Smooth muscle cell (in vitro differentiated cells): ENCODE measurements at regions not wholly inside any gene's neighbourhood (a gene's known extent, or its start where the extent isn't known, plus 50 kb on each side); places are given as distances from the start of the nearest gene placed in this dataset.

Experiments
- DNase-seq: peaks from one replicate; lab custom pipeline; 2025; ENCODE audit not compliant: unreplicated experiment; lab: John Stamatoyannopoulos, UW
- H2AFZ ChIP-seq: fragments of 200-600 bp; sonication (generic); 2 replicates; pipeline ENCODE4 v1.6.0; 2016; ENCODE audit warnings: antibody characterized with exemption, low read depth, mild to moderate bottlenecking
- H3F3A ChIP-seq: fragments of 200-600 bp; sonication (generic); 2 replicates; pipeline ENCODE4 v1.6.0; 2017; ENCODE audit warnings: antibody characterized with exemption, low read depth
- H3K27ac ChIP-seq: fragments of 200-600 bp; sonication (generic); 2 replicates; pipeline ENCODE4 v1.5.1; 2016; ENCODE audit warnings: low read depth, mild to moderate bottlenecking
- H3K27me3 ChIP-seq: fragments of 200-600 bp; sonication (generic); 2 replicates; pipeline ENCODE4 v1.6.1; 2016; ENCODE audit warnings: low read depth, mild to moderate bottlenecking
- H3K36me3 ChIP-seq: fragments of 200-600 bp; sonication (generic); 2 replicates; pipeline ENCODE4 v1.5.1; 2016; ENCODE audit warnings: low read depth
- H3K4me1 ChIP-seq: fragments of 200-600 bp; sonication (generic); 2 replicates; pipeline ENCODE4 v1.5.1; 2016; ENCODE audit warnings: low read depth
- H3K4me2 ChIP-seq: fragments of 200-600 bp; sonication (generic); 2 replicates; pipeline ENCODE4 v1.6.0; 2016; ENCODE audit warnings: mild to moderate bottlenecking
- H3K4me3 ChIP-seq: fragments of 200-600 bp; sonication (generic); 2 replicates; pipeline ENCODE4 v1.5.1; 2016; ENCODE audit warnings: mild to moderate bottlenecking
- H3K79me2 ChIP-seq: fragments of 200-600 bp; sonication (generic); 2 replicates; pipeline ENCODE4 v1.6.0; 2016; ENCODE audit warnings: low read depth, mild to moderate bottlenecking
- H3K9ac ChIP-seq: fragments of 200-600 bp; sonication (generic); 2 replicates; pipeline ENCODE4 v1.6.0; 2016; ENCODE audit warnings: low read depth
- H3K9me3 ChIP-seq: fragments of 200-600 bp; sonication (generic); replicated peaks from 2 replicates; pipeline ENCODE4 v1.5.1; 2016; ENCODE audit warnings: low read depth
- H4K20me1 ChIP-seq: fragments of 200-600 bp; sonication (generic); 2 replicates; pipeline ENCODE4 v1.6.0; 2016; ENCODE audit warnings: low read depth
- CTCF ChIP-seq: fragments of 200-600 bp; sonication (generic); IDR thresholded peaks from 2 replicates; pipeline ENCODE4 v1.5.1; 2017; ENCODE audit warnings: borderline replicate concordance, mild to moderate bottlenecking, antibody characterized with exemption; ENCODE audit not compliant: insufficient read depth, poor library complexity, severe bottlenecking
- WGBS: methylation state at CpG from one replicate; pipeline ENCODE4 v1.1.7; 2016; ENCODE audit warnings: low lambda C conversion rate; 5-methylcytosine and 5-hydroxymethylcytosine counted together

GRCh38 chr10:58937423-58937822, 239.0 kb upstream of the PHYHIPL start:
- Histone ChIP-seq H4K20me1 (no peaks in the 10 kb centered on the region), H2AFZ (no peak overlapping the region), H3K79me2 (no peaks in the 10 kb centered on the region), H3K4me1 (no peaks in the 10 kb centered on the region), H3K4me2 (no peak overlapping the region), H3K27ac (no peak overlapping the region), H3K9ac (no peak overlapping the region), H3K9me3 (no peaks in the 10 kb centered on the region), H3K36me3 (no peaks in the 10 kb centered on the region), H3K4me3 (no peak overlapping the region), H3F3A (no peaks in the 10 kb centered on the region), H3K27me3 (no peaks in the 10 kb centered on the region)
- 89% methylated on average over 9 of the region's 9 CpGs for WGBS
- DNase-seq = no peak
- TF ChIP-seq CTCF = no peak

- no peaks in the 10 kb centered on the region for H4K20me1 ChIP-seq
- H2AFZ ChIP-seq = no peak overlapping the region
- H3K27me3 ChIP-seq = no peaks in the 10 kb centered on the region
- H3K27ac ChIP-seq = no peak overlapping the region
- H3K4me2 ChIP-seq = no peak overlapping the region
- no peaks in the 10 kb centered on the region for H3K4me1 ChIP-seq
- no peak overlapping the region for H3K9ac ChIP-seq
- H3K9me3 ChIP-seq = no peaks in the 10 kb centered on the region
- H3K36me3 ChIP-seq = no peaks in the 10 kb centered on the region
- no peaks in the 10 kb centered on the region for H3F3A ChIP-seq
- TF ChIP-seq CTCF = no peak
- no peak for DNase-seq
- no peak overlapping the region for H3K4me3 ChIP-seq
- no peaks in the 10 kb centered on the region for H3K79me2 ChIP-seq
These were observed 233.7 kb upstream of the PHYHIPL start for GRCh38 chr10:58942724-58943123.

GRCh38 chr10:58943256-58943890, 233.1 kb upstream of the PHYHIPL start:
- H3K4me3 ChIP-seq = no peak overlapping the region
- no peaks in the 10 kb centered on the region for H3K36me3 ChIP-seq
- no peak overlapping the region for H2AFZ ChIP-seq
- H3K79me2 ChIP-seq = no peaks in the 10 kb centered on the region
- H3K4me2 ChIP-seq = no peak overlapping the region
- no peaks in the 10 kb centered on the region for H3F3A ChIP-seq
- DNase-seq = no peak
- H3K4me1 ChIP-seq = no peaks in the 10 kb centered on the region
- no peak overlapping the region for H3K27ac ChIP-seq
- no peaks in the 10 kb centered on the region for H4K20me1 ChIP-seq
- no peaks in the 10 kb centered on the region for H3K27me3 ChIP-seq
- no peak overlapping the region for H3K9ac ChIP-seq
- 80% methylated on average over 1 of the region's 1 CpG for WGBS
- H3K9me3 ChIP-seq = no peaks in the 10 kb centered on the region
- no peak for TF ChIP-seq CTCF

- Histone ChIP-seq H3K4me1 (no peaks in the 10 kb centered on the region), H3K9ac (no peak overlapping the region), H3K4me3 (no peak overlapping the region), H2AFZ (no peak overlapping the region), H3K27ac (no peak overlapping the region), H4K20me1 (no peaks in the 10 kb centered on the region), H3F3A (no peaks in the 10 kb centered on the region), H3K27me3 (no peaks in the 10 kb centered on the region), H3K4me2 (no peak overlapping the region), H3K79me2 (no peaks in the 10 kb centered on the region), H3K36me3 (no peaks in the 10 kb centered on the region), H3K9me3 (no peaks in the 10 kb centered on the region)
- no peak for DNase-seq
- no peak for TF ChIP-seq CTCF
These were observed 232.5 kb upstream of the PHYHIPL start for GRCh38 chr10:58943960-58944359.
